ENCODE measurements at regions not wholly inside any gene's neighbourhood (a gene's known extent, or its start where the extent isn't known, plus 50 kb on each side); places are given as distances from the start of the nearest gene placed in this dataset.

- no peak for TF ChIP-seq CTCF (conservative IDR thresholded peaks at IDR 0.05; ENCODE audit: low read length)
- no peak for TF ChIP-seq EZH2phosphoT487 (IDR thresholded peaks at IDR 0.05; ENCODE audit: borderline replicate concordance, low read depth, low read length)
Observed at GRCh38 chr15:38992506-38992905, 427.9 kb upstream of the RASGRP1 start.

All from OCI-LY7 (cell line).